Adipocyte (in vitro differentiated cells): ENCODE measurements at regions not wholly inside any gene's neighbourhood (a gene's known extent, or its start where the extent isn't known, plus 50 kb on each side); places are given as distances from the start of the nearest gene placed in this dataset.
"Not testable (repeated sequence)": the region's sequence is repeated elsewhere in the genome, so short reads cannot be mapped to it uniquely, and the experiment has no call there.

Experiments
- DNase-seq: peaks from one replicate; pipeline ENCODE4 v3.0.0-alpha.2; 2015; ENCODE audit warnings: low read depth
- H3K27me3 ChIP-seq: replicated peaks from 2 replicates; pipeline ENCODE4 v1.7.0; 2013; ENCODE audit warnings: mild to moderate bottlenecking, low read length, moderate library complexity; ENCODE audit not compliant: control insufficient read depth, insufficient read depth
- H3K36me3 ChIP-seq: 2 replicates; pipeline ENCODE4 v1.7.0; 2013; ENCODE audit warnings: low read length, mild to moderate bottlenecking, moderate library complexity; ENCODE audit not compliant: control insufficient read depth, insufficient read depth, severe bottlenecking
- H3K4me1 ChIP-seq: 2 replicates; pipeline ENCODE4 v1.7.0; 2013; ENCODE audit warnings: mild to moderate bottlenecking, low read length, moderate library complexity; ENCODE audit not compliant: control insufficient read depth, insufficient read depth
- H3K4me3 ChIP-seq: 2 replicates; pipeline ENCODE4 v1.7.0; 2013; ENCODE audit warnings: mild to moderate bottlenecking, low read length, moderate library complexity
- H3K9ac ChIP-seq: 2 replicates; pipeline ENCODE4 v1.7.0; 2013; ENCODE audit warnings: mild to moderate bottlenecking, low read length, moderate library complexity
- H3K9me3 ChIP-seq: 2 replicates; pipeline ENCODE4 v1.7.0; 2013; ENCODE audit warnings: mild to moderate bottlenecking, low read length, moderate library complexity; ENCODE audit not compliant: control insufficient read depth

- Histone ChIP-seq H3K9ac (no peak overlapping the region), H3K27me3 (no peaks in the 10 kb centered on the region), H3K36me3 (no peaks in the 10 kb centered on the region), H3K9me3 (no peaks in the 10 kb centered on the region), H3K4me3 (no peak overlapping the region), H3K4me1 (peaks cover 17% of the 10 kb centered on the region)
- DNase-seq: no peak
Observed at GRCh38 chr13:65946387-65946786, 1283.7 kb downstream of the PCDH9 start.

GRCh38 chr13:65943708-65944107 is 1286.4 kb downstream of the PCDH9 start:
- H3K9me3 ChIP-seq: no peaks in the 10 kb centered on the region
- H3K36me3 ChIP-seq: no peaks in the 10 kb centered on the region
- no peak overlapping the region for H3K9ac ChIP-seq
- no peak for DNase-seq
- H3K4me3 ChIP-seq: no peak overlapping the region
- H3K4me1 ChIP-seq: peaks cover 17% of the 10 kb centered on the region
- H3K27me3 ChIP-seq: no peaks in the 10 kb centered on the region

GRCh38 chr13:65943024-65943423 is 1287.1 kb downstream of the PCDH9 start:
- no peaks in the 10 kb centered on the region for H3K36me3 ChIP-seq
- H3K27me3 ChIP-seq: no peaks in the 10 kb centered on the region
- peaks cover 17% of the 10 kb centered on the region for H3K4me1 ChIP-seq
- H3K9ac ChIP-seq: no peak overlapping the region
- DNase-seq: peak; percentile 17
- H3K9me3 ChIP-seq: no peaks in the 10 kb centered on the region
- H3K4me3 ChIP-seq: no peak overlapping the region

GRCh38 chr13:65940720-65941119 is 1289.4 kb downstream of the PCDH9 start:
- no peaks in the 10 kb centered on the region for H3K36me3 ChIP-seq
- no peaks in the 10 kb centered on the region for H3K9me3 ChIP-seq
- H3K27me3 ChIP-seq: no peaks in the 10 kb centered on the region

GRCh38 chr13:65937251-65937650 is 1292.9 kb downstream of the PCDH9 start:
- Histone ChIP-seq H3K4me3 (no peak overlapping the region), H3K9ac (no peak overlapping the region), H3K36me3 (no peaks in the 10 kb centered on the region), H3K9me3 (no peaks in the 10 kb centered on the region), H3K27me3 (no peaks in the 10 kb centered on the region), H3K4me1 (peaks cover 8% of the 10 kb centered on the region)
- DNase-seq: no peak

More at GRCh38 chr13:65940720-65941119, 1289.4 kb downstream of the PCDH9 start:
- no peak for DNase-seq
- Histone ChIP-seq H3K9ac (no peak overlapping the region), H3K4me1 (peaks cover 17% of the 10 kb centered on the region), H3K4me3 (no peak overlapping the region)

- Histone ChIP-seq H3K9me3 (no peaks in the 10 kb centered on the region), H3K4me1 (peaks cover 8% of the 10 kb centered on the region), H3K9ac (no peak overlapping the region), H3K36me3 (no peaks in the 10 kb centered on the region), H3K27me3 (no peaks in the 10 kb centered on the region), H3K4me3 (no peak overlapping the region)
- no peak for DNase-seq
Observed at GRCh38 chr13:65936249-65936648, 1293.9 kb downstream of the PCDH9 start.

- H3K27me3 ChIP-seq: no peaks in the 10 kb centered on the region
Observed at GRCh38 chr13:65932587-65933239, 1297.4 kb downstream of the PCDH9 start.

GRCh38 chr13:65932013-65932412 is 1298.1 kb downstream of the PCDH9 start:
- Histone ChIP-seq H3K36me3 (no peaks in the 10 kb centered on the region), H3K9ac (no peak overlapping the region), H3K4me3 (no peak overlapping the region), H3K9me3 (no peaks in the 10 kb centered on the region), H3K27me3 (no peaks in the 10 kb centered on the region), H3K4me1 (peaks cover 8% of the 10 kb centered on the region)
- no peak for DNase-seq

More at GRCh38 chr13:65932587-65933239, 1297.4 kb downstream of the PCDH9 start:
- Histone ChIP-seq H3K9me3 (no peaks in the 10 kb centered on the region), H3K4me1 (peaks cover 8% of the 10 kb centered on the region), H3K4me3 (no peak overlapping the region), H3K9ac (no peak overlapping the region), H3K36me3 (no peaks in the 10 kb centered on the region)
- peak; percentile 82 for DNase-seq

- Histone ChIP-seq H3K36me3 (no peaks in the 10 kb centered on the region), H3K9ac (no peak overlapping the region), H3K4me1 (peaks cover 8% of the 10 kb centered on the region), H3K4me3 (no peak overlapping the region), H3K9me3 (no peaks in the 10 kb centered on the region), H3K27me3 (no peaks in the 10 kb centered on the region)
- no peak for DNase-seq
Observed at GRCh38 chr13:65929436-65929835, 1300.7 kb downstream of the PCDH9 start.

- Histone ChIP-seq H3K27me3 (no peaks in the 10 kb centered on the region), H3K9me3 (no peaks in the 10 kb centered on the region), H3K36me3 (no peaks in the 10 kb centered on the region), H3K4me1 (peaks cover 3% of the 10 kb centered on the region), H3K4me3 (no peak overlapping the region), H3K9ac (no peak overlapping the region)
- DNase-seq: no peak
Observed at GRCh38 chr13:65926750-65927171, 1303.4 kb downstream of the PCDH9 start.

- not testable (repeated sequence) for H3K9me3 ChIP-seq, DNase-seq, H3K9ac ChIP-seq, H3K4me3 ChIP-seq, H3K36me3 ChIP-seq, H3K27me3 ChIP-seq, H3K4me1 ChIP-seq
Observed at GRCh38 chr13:65922846-65923245, 1307.3 kb downstream of the PCDH9 start.

- Histone ChIP-seq H3K27me3 (no peaks in the 10 kb centered on the region), H3K9me3 (no peaks in the 10 kb centered on the region), H3K9ac (no peak overlapping the region), H3K4me3 (no peak overlapping the region), H3K4me1 (peaks cover 3% of the 10 kb centered on the region), H3K36me3 (no peaks in the 10 kb centered on the region)
- peak; percentile 37 for DNase-seq
Observed at GRCh38 chr13:65921933-65922332, 1308.2 kb downstream of the PCDH9 start.
